Neuronal stem cell (in vitro differentiated cells): ENCODE measurements at regions not wholly inside any gene's neighbourhood (a gene's known extent, or its start where the extent isn't known, plus 50 kb on each side); places are given as distances from the start of the nearest gene placed in this dataset.

ENCODE experiments used
- DNase-seq: peaks from one replicate; pipeline ENCODE4 v3.0.0-alpha.2; 2013; ENCODE audit warnings: low spot score
- H2AFZ ChIP-seq: one replicate; pipeline ENCODE4 v1.6.1; 2013; ENCODE audit warnings: mild to moderate bottlenecking, low read length, inconsistent platforms
- H2AK5ac ChIP-seq: 2 replicates; pipeline ENCODE4 v1.6.1; 2013; ENCODE audit warnings: low read depth, mild to moderate bottlenecking, inconsistent platforms, low read length, moderate library complexity, mixed read lengths
- H2BK120ac ChIP-seq: 2 replicates; pipeline ENCODE4 v1.6.1; 2013; ENCODE audit warnings: low read depth, mild to moderate bottlenecking, inconsistent platforms, low read length, moderate library complexity, mixed read lengths
- H2BK12ac ChIP-seq: one replicate; pipeline ENCODE4 v1.6.1; 2013; ENCODE audit warnings: low read length, inconsistent platforms
- H2BK15ac ChIP-seq: 2 replicates; pipeline ENCODE4 v1.6.1; 2013; ENCODE audit warnings: mild to moderate bottlenecking, low read length, inconsistent platforms, mixed read lengths
- H2BK5ac ChIP-seq: one replicate; pipeline ENCODE4 v1.6.1; 2013; ENCODE audit warnings: inconsistent platforms, mild to moderate bottlenecking, low read length, moderate library complexity
- H3K14ac ChIP-seq: one replicate; pipeline ENCODE4 v1.6.1; 2013; ENCODE audit warnings: low read length, inconsistent platforms
- H3K18ac ChIP-seq: 2 replicates; pipeline ENCODE4 v1.6.1; 2013; ENCODE audit warnings: low read length, inconsistent platforms
- H3K23ac ChIP-seq: 2 replicates; pipeline ENCODE4 v1.6.1; 2013; ENCODE audit warnings: low read depth, mild to moderate bottlenecking, mixed read lengths, low read length, inconsistent platforms; ENCODE audit not compliant: poor library complexity
- H3K27ac ChIP-seq: replicated peaks from 3 replicates; pipeline ENCODE4 v1.5.1; 2013; ENCODE audit warnings: low read length, inconsistent platforms
- H3K27me3 ChIP-seq, 3 experiments: 2 replicates each; pipeline ENCODE4 v1.6.1; 2013; ENCODE audit warnings: low read length in 3 of 3, mild to moderate bottlenecking in 2 of 3, inconsistent platforms in 1 of 3, low read depth in 1 of 3, mixed read lengths in 1 of 3, moderate library complexity in 1 of 3; ENCODE audit not compliant: control insufficient read depth in 3 of 3, insufficient read depth in 3 of 3
- H3K36me3 ChIP-seq, 2 donors: replicated peaks in 1 of 2; 2 replicates each; pipeline ENCODE4 v1.6.1; 2013; ENCODE audit warnings: low read length in 2 of 2; ENCODE audit not compliant: control insufficient read depth in 2 of 2, insufficient read depth in 2 of 2
- H3K4ac ChIP-seq: 2 replicates; pipeline ENCODE4 v1.6.1; 2013; ENCODE audit warnings: inconsistent platforms, mild to moderate bottlenecking, low read length, moderate library complexity
- H3K4me1 ChIP-seq, 2 donors: 1 replicate in 1 of 2; 2 replicates in 1 of 2; pipeline ENCODE4 v1.6.1; 2013; ENCODE audit warnings: low read length in 2 of 2, low read depth in 1 of 2; ENCODE audit not compliant: control insufficient read depth in 2 of 2, insufficient read depth in 1 of 2
- H3K4me2 ChIP-seq: one replicate; pipeline ENCODE4 v1.6.1; 2013; ENCODE audit warnings: mild to moderate bottlenecking, low read length, inconsistent platforms; ENCODE audit not compliant: insufficient read depth, poor library complexity, severe bottlenecking
- H3K4me3 ChIP-seq, 2 donors: 2 replicates each; pipeline ENCODE4 v1.5.1; 2013; ENCODE audit warnings: low read length in 2 of 2, mild to moderate bottlenecking in 2 of 2, inconsistent platforms in 1 of 2, moderate library complexity in 1 of 2
- H3K79me1 ChIP-seq: one replicate; pipeline ENCODE4 v1.6.1; 2013; ENCODE audit warnings: low read depth, mild to moderate bottlenecking, inconsistent platforms, low read length, moderate library complexity
- H3K9ac ChIP-seq: one replicate; pipeline ENCODE4 v1.6.1; 2013; ENCODE audit warnings: mild to moderate bottlenecking, low read depth, low read length, inconsistent platforms; ENCODE audit not compliant: poor library complexity
- H3K9me3 ChIP-seq, 2 donors: replicated peaks in 1 of 2; 2 replicates each; pipeline versions ENCODE3 to v1.6.1; 2013; ENCODE audit warnings: low read length in 2 of 2, mild to moderate bottlenecking in 2 of 2, inconsistent platforms in 1 of 2, low read depth in 1 of 2, mixed read lengths in 1 of 2, moderate library complexity in 1 of 2; ENCODE audit not compliant: control insufficient read depth in 2 of 2, insufficient read depth in 1 of 2
- H4K8ac ChIP-seq: one replicate; pipeline ENCODE4 v1.6.1; 2013; ENCODE audit warnings: low read depth, mild to moderate bottlenecking, inconsistent platforms, low read length, moderate library complexity
- H4K91ac ChIP-seq: one replicate; pipeline ENCODE4 v1.6.1; 2013; ENCODE audit warnings: low read length, low read depth, mild to moderate bottlenecking, inconsistent platforms; ENCODE audit not compliant: poor library complexity
- WGBS, 2 donors: extraction: QIAGEN DNeasy Blood & Tissue Kit; methylation state at CpG; one replicate each; pipeline ENCODE4 v1.1.7; 2013; ENCODE audit warnings: missing lambda C conversion rate in 2 of 2, mixed read lengths in 1 of 2; ENCODE audit not compliant: insufficient read length in 2 of 2, insufficient replicate concordance in 1 of 2; ENCODE audit errors: extremely low coverage in 2 of 2; 5-methylcytosine and 5-hydroxymethylcytosine counted together

- H3K4me3 ChIP-seq, result no peak overlapping the region
- H3K27me3 ChIP-seq, result no peaks in the 10 kb centered on the region
- no peak overlapping the region for H2BK120ac ChIP-seq
- no peak overlapping the region for H3K9ac ChIP-seq
- H3K14ac ChIP-seq, result peak overlapping the region; percentile 28
- H2BK5ac ChIP-seq, result no peak overlapping the region
- H3K18ac ChIP-seq, result no peak overlapping the region
- no peak overlapping the region for H2AFZ ChIP-seq
- H2BK12ac ChIP-seq, result no peak overlapping the region
- no peak overlapping the region for H4K91ac ChIP-seq
- H3K4me2 ChIP-seq, result no peak overlapping the region
- H2BK15ac ChIP-seq, result no peak overlapping the region
- H3K27ac ChIP-seq, result no peak overlapping the region
- WGBS, 2 donors, result no CpG with 5 or more reads among the region's 2 CpGs
- H3K36me3 ChIP-seq, result no peaks in the 10 kb centered on the region
- DNase-seq, result no peak
- H4K8ac ChIP-seq, result no peak overlapping the region
- no peak overlapping the region for H3K23ac ChIP-seq
- H3K9me3 ChIP-seq, result no peaks in the 10 kb centered on the region
- peaks cover 0 to 4% of the 10 kb centered on the region in 2 donors for H3K4me1 ChIP-seq
- no peaks in the 10 kb centered on the region for H3K79me1 ChIP-seq
- no peak overlapping the region for H3K4ac ChIP-seq
- H2AK5ac ChIP-seq, result no peak overlapping the region
These were observed 244.6 kb upstream of the CCL2 start for GRCh38 chr17:34010534-34010933.

DNA sequence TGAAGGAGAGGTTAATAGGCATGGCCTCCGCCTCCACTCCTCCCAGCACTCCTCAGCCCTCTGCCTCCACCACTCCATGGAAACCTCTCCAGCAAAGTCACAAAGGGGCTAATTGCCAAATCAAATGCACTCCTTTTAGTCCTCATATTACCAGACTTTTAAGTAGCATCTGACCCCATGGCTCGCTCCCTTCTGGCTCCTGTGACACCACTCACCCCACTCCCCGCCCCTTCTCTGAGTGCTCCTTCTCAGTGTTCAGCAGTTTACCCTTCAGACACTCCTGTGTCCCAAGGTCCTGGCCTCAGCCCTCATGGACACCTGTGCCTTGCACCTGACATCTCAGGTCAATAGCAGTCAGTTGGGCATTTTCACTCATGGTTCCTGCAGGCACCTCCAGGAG, 243.5 kb upstream of the CCL2 start:
- H3K27ac ChIP-seq, result no peak overlapping the region
- no peak overlapping the region for H3K18ac ChIP-seq
- H3K4me1 ChIP-seq, result peaks cover 0 to 4% of the 10 kb centered on the region in 2 donors
- H3K4ac ChIP-seq, result no peak overlapping the region
- H2BK15ac ChIP-seq, result no peak overlapping the region
- no peaks in the 10 kb centered on the region for H3K9me3 ChIP-seq
- no peak overlapping the region for H2BK5ac ChIP-seq
- no peak overlapping the region for H4K91ac ChIP-seq
- no peaks in the 10 kb centered on the region for H3K79me1 ChIP-seq
- H4K8ac ChIP-seq, result no peak overlapping the region
- H3K27me3 ChIP-seq, result no peaks in the 10 kb centered on the region
- H3K36me3 ChIP-seq, result no peaks in the 10 kb centered on the region
- no CpG with 5 or more reads among the region's 3 CpGs for WGBS, 2 donors
- H2BK120ac ChIP-seq, result no peak overlapping the region
- no peak for DNase-seq
- no peak overlapping the region for H3K4me2 ChIP-seq
- H3K23ac ChIP-seq, result no peak overlapping the region
- no peak overlapping the region for H2BK12ac ChIP-seq
- H2AK5ac ChIP-seq, result no peak overlapping the region
- H3K9ac ChIP-seq, result no peak overlapping the region
- no peak overlapping the region for H2AFZ ChIP-seq
- H3K14ac ChIP-seq, result no peak overlapping the region
- H3K4me3 ChIP-seq, result no peak overlapping the region

GRCh38 chr17:34012709-34013375, 242.2 kb upstream of the CCL2 start:
- no peaks in the 10 kb centered on the region for H3K79me1 ChIP-seq
- H3K4me3 ChIP-seq, result no peak overlapping the region
- H3K27me3 ChIP-seq, result no peaks in the 10 kb centered on the region
- no peak overlapping the region for H3K23ac ChIP-seq
- no peak overlapping the region for H2BK5ac ChIP-seq
- no peak overlapping the region for H3K4me2 ChIP-seq
- no peak overlapping the region for H2BK12ac ChIP-seq
- no peak overlapping the region for H3K4ac ChIP-seq
- no peak overlapping the region for H4K91ac ChIP-seq
- no peak overlapping the region for H3K14ac ChIP-seq
- H2AFZ ChIP-seq, result no peak overlapping the region
- no peaks in the 10 kb centered on the region for H3K36me3 ChIP-seq
- H3K4me1 ChIP-seq, result peaks cover 0 to 4% of the 10 kb centered on the region in 2 donors
- H2BK120ac ChIP-seq, result no peak overlapping the region
- H2BK15ac ChIP-seq, result no peak overlapping the region
- H3K9me3 ChIP-seq, result no peaks in the 10 kb centered on the region
- no CpG with 5 or more reads among the region's 5 CpGs for WGBS, 2 donors
- no peak for DNase-seq
- H2AK5ac ChIP-seq, result no peak overlapping the region
- no peak overlapping the region for H3K27ac ChIP-seq
- H3K18ac ChIP-seq, result no peak overlapping the region
- H3K9ac ChIP-seq, result no peak overlapping the region
- H4K8ac ChIP-seq, result no peak overlapping the region

- no peak for DNase-seq
- Histone ChIP-seq H3K79me1 (no peaks in the 10 kb centered on the region), H2BK120ac (no peak overlapping the region), H3K4ac (no peak overlapping the region), H3K4me1 (peaks cover 0 to 4% of the 10 kb centered on the region in 2 donors), H4K91ac (no peak overlapping the region), H3K9ac (no peak overlapping the region), H3K23ac (no peak overlapping the region), H3K9me3 (no peaks in the 10 kb centered on the region), H2BK15ac (no peak overlapping the region), H3K27me3 (no peaks in the 10 kb centered on the region), H2BK12ac (no peak overlapping the region), H4K8ac (no peak overlapping the region), H3K4me3 (no peak overlapping the region), H3K4me2 (no peak overlapping the region), H3K27ac (no peak overlapping the region), H3K14ac (no peak overlapping the region), H2AK5ac (no peak overlapping the region), H3K36me3 (no peaks in the 10 kb centered on the region), H2AFZ (no peak overlapping the region), H3K18ac (no peak overlapping the region), H2BK5ac (no peak overlapping the region)
- WGBS, 2 donors, result no CpG with 5 or more reads among the region's 2 CpGs
These were observed 239.8 kb upstream of the CCL2 start for GRCh38 chr17:34015253-34015652.
